ENCODE measurements at regions not wholly inside any gene's neighbourhood (a gene's known extent, or its start where the extent isn't known, plus 50 kb on each side); places are given as distances from the start of the nearest gene placed in this dataset.

GRCh38 chr9:73647560-73647959, 495.9 kb downstream of the ANXA1 start:
- TF ChIP-seq EZH2 (IDR thresholded peaks at IDR 0.05) (no peak), POLR2AphosphoS5 (IDR thresholded peaks at IDR 0.05; ENCODE audit: borderline replicate concordance, low read depth, low read length) (no peak), FOXP2 (optimal IDR thresholded peaks at IDR 0.05; ENCODE audit: control extremely low read depth, extremely low read length, insufficient read depth) (no peak)
